ENCODE measurements at regions not wholly inside any gene's neighbourhood (a gene's known extent, or its start where the extent isn't known, plus 50 kb on each side); places are given as distances from the start of the nearest gene placed in this dataset.

DNA sequence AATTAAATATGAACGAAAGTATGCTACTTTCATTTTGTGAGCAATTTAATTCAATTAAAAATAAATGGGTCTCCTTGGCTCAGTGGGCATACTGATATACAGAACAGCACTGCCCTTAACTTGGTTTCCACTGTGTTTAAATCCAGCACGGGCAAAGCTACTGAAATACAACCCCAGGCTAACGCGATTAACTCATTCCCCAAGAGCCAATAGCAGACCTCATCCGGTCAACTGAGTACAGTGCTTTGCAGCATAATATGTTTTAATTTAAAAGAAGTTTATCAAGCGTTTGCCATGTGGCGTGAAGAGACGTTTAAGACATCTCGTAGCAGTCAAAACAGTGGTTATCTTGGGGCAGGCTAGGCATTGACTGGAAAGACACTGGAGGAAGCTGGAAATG lies 118.6 kb downstream of the PROX1 start (continued):
- no peak for TF ChIP-seq ZBTB33 (IDR thresholded peaks at IDR 0.05; ENCODE audit: borderline replicate concordance, low read depth)
- TF ChIP-seq REST (IDR thresholded peaks at IDR 0.05; ENCODE audit: low read depth, low read length), result no peak

DNA sequence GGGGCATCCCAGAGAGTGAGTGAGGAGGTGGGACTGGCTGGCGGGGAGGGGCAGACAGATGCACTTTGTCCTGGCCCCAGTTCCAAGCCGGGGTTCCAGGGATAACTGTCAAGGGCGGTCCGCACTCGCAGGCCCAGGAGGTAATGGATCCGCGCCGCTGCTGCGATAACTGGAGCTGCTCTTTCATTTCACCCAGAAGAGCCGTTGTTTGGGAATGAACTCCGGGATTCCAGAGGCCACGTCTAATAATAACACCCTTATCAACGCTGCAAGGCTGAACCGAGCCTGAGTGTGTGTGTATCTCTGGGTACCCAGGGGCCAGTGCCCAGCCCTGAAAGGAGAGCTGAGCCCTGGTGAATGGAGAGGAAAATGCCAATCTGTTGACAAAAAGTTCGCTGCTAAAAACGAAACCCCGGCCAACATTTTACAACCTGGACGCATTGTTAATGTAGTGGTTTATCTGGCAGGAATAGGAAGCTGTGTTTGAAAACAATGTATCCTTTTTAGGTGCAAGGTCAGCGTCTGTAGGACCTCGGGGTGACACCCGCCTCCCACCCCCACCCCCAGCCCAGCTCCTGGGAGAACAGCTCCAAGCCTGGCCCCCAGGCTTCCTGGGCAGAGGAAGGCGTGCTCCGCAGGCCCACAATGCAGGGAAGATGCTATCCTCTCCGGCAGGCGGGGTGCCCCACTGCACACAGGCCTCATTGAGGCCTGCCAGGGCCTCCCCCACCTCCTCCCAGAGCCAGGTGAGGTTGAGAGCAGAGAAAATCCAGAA lies 119.7 kb downstream of the PROX1 start:
- H3K4me1 ChIP-seq (ENCODE audit: control insufficient read depth in 1 of 2, insufficient read depth in 2 of 2, low read depth in 1 of 2, low read length in 1 of 2), result peaks cover 0 to 12% of the 10 kb centered on the region in 2 experiments; a peak in 1 of 4 replicates
- H3K9me3 ChIP-seq, result no peaks in the 10 kb centered on the region
- no peaks in the 10 kb centered on the region for H3K9me2 ChIP-seq
- H3K27ac ChIP-seq (ENCODE audit: low read depth in 2 of 2, low read length in 1 of 2), result no peak overlapping the region
- H3K4me3 ChIP-seq (ENCODE audit: low read depth in 2 of 2, low read length in 1 of 2), result no peak overlapping the region
- no peak overlapping the region for H3K4me2 ChIP-seq
- ChIA-PET CTCF (interaction anchor here (1.5 to 2.2 kb wide), 3 partner anchors 10 to 16 kb away, joined by 3 to 10 read pairs (median 9); no protein-coding TSS in a partner anchor), POLR2A (no interaction called here)
- 67% methylated on average over 25 of the region's 25 CpGs for WGBS (ENCODE audit: low lambda C conversion rate)
- H3K9ac ChIP-seq, result no peak overlapping the region
- no peaks in the 10 kb centered on the region for H3K79me2 ChIP-seq (ENCODE audit: insufficient read depth)
- TF ChIP-seq USF2 (IDR thresholded peaks at IDR 0.05; ENCODE audit: borderline replicate concordance, low read depth, low read length) (no peak), EP300 (IDR thresholded peaks at IDR 0.05; ENCODE audit: borderline replicate concordance in 1 of 2, low read depth in 1 of 2, low read length in 1 of 2) (no peak), FOXM1 (IDR thresholded peaks at IDR 0.05; ENCODE audit: low read depth) (no peak), POLR2AphosphoS5 (IDR thresholded peaks at IDR 0.05; ENCODE audit: low read depth, low read length) (no peak), ELF1 (IDR thresholded peaks at IDR 0.05) (no peak), JUND (IDR thresholded peaks at IDR 0.05) (no peak)
- no peaks in the 10 kb centered on the region for H3K36me3 ChIP-seq (replicated peaks in 1 of 2; ENCODE audit: control insufficient read depth in 1 of 2, insufficient read depth in 2 of 2, low read length in 1 of 2)
- H4K20me1 ChIP-seq (ENCODE audit: insufficient read depth), result no peaks in the 10 kb centered on the region
- no peaks in the 10 kb centered on the region for H3F3A ChIP-seq (replicated peaks; ENCODE audit: insufficient read depth)
- no peaks in the 10 kb centered on the region for H3K27me3 ChIP-seq (ENCODE audit: insufficient read depth)
- no peak overlapping the region for H2AFZ ChIP-seq (ENCODE audit: low read depth)
- no peak for DNase-seq
